Stimulated activated CD8-positive, alpha-beta memory T cell treated with anti-CD3 and anti-CD28 coated beads, Interleukin-4, amount 100 ng/mL, for 48 hours (primary cell): ENCODE measurements at regions not wholly inside any gene's neighbourhood (a gene's known extent, or its start where the extent isn't known, plus 50 kb on each side); places are given as distances from the start of the nearest gene placed in this dataset.

Experiments used
- DNase-seq: peaks from one replicate; pipeline ENCODE4 v3.0.0-alpha.2; 2020

DNA sequence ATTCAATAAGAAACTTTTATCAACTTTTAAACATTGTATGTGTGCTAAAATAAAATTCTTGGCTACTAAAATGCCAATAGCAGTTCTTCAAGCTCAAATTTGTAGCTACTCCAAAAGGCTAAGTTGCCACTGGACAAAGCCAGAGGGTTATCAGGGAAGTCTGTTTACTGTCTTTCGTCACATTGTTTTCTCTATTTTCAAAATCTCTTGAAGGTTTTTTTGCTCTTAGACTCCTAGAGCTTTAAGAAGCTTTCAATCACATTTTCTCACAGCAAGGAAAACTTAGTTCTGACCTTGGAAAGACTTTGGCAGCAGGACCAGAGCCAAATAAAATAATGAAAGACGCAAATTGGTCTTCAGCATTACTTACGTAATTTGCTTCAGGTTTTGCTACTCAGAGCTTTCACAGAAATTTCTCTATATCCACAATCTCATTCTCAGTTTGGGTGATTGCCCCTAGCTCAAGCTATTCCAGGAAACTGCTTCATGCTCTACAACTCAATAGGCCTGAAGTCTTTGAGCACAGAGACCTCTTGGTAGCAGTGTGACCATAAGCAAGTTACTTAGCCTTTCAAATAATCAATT, 257.7 kb downstream of the GABRG2 start:
- no peak for DNase-seq

DNA sequence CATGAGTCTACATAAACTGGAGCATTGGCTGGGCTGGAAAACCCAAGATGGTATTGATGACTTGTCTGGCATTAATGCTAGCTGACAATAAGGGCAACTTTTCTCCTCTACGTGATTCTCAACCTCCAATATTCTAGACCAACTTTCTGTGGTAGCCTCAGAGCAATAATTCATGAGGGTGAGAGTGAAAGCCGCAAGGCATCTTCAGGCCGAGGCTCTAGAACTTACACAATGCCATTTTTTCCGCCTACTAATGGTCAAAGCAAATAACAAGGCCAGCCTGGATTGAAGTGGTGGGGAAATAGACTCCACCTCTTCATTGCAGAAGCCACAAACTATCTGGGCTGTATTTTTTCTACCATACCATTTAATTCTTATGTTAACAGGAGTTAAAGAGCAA, 267.4 kb downstream of the GABRG2 start:
- DNase-seq: no peak

DNA sequence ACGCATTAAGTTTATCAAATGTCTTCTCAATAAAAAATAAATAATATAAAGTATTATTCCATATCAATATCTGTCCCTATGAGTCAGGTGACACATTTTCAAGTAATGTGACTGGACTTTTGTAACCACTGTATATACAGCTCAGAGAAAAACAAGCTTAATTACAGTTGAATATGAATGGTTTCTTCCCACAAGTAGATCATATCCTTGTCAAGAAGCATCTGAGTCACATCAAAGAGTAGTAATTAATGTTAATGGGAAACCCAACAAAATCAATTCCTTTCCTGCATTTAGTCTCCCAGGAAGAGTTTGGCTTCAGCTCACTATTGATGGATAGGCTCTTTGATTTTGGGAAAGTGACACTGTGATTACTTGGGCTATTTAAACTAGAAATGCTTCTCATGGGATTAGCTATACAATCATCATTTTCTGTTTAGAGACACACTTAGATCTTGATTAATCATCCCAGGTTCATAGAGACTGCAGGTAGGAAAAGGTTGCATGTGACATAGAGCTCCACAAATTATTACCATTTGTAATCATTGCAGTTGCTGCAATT, 292.9 kb downstream of the GABRG2 start:
- DNase-seq: no peak

DNA sequence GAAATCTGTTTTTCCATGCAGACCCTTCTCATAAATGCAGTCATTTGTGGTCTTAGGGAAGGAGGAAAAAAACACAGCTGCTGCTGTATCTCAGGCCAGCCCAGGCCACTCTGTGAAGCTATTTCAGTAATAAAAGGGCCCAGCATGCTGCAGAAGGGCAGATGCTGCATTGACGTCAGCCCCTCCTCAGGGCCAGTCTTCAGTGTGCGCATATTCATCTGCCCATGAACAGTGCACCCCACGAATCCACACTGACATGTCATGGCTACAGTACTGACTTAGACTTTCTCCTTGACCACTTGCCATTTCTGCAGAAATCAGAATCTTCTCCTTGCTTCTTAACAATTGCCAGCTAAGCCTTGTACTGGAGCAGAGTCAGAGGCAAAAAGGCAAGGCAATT, 304.7 kb downstream of the GABRG2 start:
- no peak for DNase-seq

DNA sequence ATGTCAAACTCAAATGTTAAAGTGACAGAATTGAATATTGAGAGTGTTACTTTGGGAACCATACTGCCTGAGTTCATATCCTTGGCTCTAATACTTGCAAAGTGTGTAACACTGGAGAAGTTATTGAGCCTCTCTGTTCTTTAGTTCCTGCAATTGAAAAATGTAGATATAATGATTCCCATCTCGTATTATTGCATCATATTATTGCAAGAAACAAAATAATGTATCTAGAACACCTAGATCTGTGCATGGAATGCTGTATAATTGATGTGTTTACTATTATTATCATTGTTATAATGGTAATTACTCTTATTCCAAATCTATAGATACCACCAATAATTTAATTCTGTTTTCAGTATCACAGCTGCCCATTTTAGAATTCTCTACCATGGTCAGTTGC, 310.3 kb downstream of the GABRG2 start:
- DNase-seq: no peak

DNA sequence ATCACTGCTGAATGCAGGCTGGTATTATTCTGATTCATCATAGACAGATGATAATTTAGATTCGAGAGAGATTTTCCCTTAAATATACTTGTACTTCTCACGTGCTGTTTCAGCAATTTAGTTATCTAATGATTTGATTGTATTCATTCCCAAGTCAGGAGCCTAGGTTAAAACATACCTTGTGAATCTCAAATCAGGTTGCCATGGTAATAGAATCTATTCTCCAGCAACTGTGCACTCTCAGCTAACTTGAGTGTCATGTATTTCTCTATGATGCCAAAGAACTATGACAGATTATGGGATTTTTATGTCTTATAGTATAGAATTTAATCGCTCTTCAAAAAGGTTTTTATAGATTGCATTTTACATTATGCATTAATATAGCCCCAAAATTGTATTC, 315.3 kb downstream of the GABRG2 start:
- DNase-seq: no peak

DNA sequence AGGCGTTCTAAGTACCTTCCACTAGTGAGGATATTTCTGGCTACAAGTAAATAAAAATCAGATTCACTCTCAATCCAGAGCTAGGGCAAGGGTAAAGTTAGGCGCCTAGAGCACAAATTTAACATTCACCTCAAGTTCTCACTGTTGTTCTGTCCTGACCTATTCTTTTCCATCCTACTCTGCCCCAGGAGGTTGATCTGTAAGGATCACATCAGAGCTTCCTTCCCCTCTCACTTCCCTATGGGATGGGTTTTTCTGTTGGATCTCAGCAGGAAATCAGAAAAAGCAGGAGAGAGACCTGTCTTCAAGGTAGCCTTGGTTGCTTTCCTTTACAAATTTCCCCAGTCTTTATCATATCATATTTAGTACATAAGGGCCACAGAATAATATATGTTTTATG, 316.7 kb downstream of the GABRG2 start:
- DNase-seq: no peak

DNA sequence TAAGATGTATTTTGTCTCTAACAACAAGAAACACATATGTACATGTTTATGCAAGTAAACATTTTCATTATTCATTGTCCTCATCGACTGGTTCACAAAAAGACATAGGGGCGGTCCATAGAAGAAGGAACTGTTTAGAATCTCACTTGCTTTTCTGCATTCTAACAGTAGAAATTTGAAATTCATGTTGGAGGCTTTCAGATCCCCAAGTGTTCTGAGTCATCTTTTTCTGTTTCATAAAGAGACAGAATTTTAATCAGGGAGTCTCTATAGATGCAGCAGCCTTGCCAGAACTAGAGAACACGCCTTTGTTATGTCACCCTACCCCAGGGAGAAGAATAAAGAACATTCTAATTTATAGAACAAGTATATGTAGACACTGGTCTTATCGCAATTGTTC, 324.3 kb downstream of the GABRG2 start:
- DNase-seq: no peak

DNA sequence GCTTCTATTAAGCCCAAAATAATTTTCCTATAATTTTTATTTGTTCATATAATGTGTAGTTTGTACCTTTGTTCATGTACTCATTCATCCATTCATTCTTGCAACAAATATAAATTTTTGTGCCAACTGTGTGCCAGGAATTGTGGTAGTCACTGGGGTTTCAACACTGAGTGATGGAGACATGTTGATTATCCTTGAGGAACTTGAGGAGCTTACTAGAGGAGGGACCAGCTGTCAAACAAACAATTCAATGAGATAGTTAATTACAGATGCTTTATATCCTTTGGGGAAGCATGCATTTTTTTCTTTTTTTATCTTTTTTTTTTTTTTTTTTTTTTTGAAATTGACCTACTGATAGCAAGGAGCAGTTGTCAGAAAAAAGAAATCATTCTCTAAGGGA, 324.8 kb downstream of the GABRG2 start:
- no peak for DNase-seq

DNA sequence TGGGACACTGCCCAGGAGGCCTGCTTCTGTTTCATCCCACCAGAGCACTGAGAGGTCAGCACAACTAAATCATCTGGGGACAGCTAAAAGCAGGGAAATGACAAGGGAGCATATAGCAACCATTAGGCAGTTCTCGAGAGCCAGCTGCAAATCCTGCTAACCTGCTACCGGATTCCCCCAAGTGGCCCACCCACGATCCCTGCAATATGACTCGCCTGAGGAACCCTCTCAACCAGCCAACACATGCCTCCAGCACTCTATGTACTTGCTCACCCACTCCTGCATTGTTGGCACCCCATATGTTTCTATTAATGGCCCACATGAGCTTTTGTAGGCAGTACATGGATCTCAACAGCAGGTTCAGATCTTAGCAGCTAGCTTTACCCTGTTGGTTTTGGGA, 326.0 kb downstream of the GABRG2 start:
- no peak for DNase-seq

DNA sequence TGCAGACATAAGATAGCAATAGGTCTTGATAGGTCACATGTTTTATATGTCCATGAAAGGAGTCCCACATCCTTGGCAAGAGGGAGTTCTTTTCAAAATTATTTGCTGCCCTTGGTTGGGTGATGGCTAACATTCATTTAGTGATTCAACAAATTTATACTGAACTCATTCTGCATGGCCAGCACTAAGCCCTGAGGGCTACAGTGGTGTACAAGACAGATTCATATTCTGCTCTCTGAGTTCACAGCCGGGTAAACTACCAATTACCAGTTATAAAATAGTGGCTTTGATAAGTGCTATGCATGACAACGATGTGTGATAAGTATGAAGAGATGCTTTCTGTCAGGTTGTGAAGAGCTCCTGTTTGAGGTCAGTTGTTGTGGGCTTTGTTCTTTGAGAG, 340.0 kb downstream of the GABRG2 start:
- no peak for DNase-seq

DNA sequence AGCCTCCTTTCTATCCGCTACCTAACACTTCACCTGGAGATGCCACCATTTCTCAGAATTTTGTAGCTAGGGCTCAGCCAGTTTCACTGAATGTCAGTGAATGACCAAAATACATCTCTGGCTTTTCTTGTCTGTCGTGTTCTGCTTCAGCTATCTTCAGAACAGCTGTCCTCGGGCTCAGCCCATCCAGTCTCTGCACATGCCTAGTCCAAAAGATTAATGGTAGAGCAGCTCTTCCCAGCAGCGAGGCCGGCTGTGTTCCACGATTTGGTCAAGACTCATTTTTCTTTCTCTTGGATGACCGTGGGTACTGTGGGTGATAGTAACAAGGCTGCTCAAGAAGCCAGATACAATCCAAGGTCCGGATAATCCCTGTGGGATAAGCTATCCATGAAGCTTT, 342.8 kb downstream of the GABRG2 start:
- no peak for DNase-seq

DNA sequence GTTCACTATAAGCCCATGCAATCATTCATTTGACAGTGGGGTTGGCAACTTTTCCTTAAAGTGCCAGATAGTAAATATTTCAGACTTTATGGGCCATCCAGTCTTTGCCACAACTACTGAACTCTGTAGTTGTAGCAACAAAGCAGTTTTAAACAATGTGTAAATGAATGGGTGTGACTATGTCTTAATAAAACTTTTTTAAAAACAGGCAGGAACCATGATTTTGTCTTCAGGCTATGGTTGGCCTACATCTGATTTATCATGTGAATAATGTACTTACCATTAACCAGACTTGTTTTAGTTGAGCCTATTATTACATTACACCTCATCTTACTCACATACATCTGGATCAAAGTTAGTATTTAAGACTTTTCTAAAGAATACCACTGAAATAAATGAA, 361.6 kb downstream of the GABRG2 start:
- DNase-seq: no peak

DNA sequence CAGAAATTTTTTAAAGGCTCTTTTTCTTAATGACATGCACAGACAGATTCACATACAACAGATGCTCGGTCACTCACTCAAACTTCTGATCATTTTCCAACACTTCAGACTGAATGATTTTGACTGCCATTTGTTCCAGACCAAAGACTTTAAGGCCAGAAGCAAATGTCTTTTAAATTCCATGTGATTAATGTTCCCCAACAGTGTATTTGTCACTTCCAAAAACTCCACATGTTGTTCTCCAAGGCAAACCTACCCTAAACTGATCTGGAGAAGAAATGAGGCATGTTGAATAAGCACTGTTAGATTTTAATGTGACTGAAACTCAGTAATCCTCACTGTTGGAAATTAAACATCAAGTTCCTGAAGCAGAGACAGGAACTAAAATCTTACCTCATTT, 366.7 kb downstream of the GABRG2 start:
- DNase-seq: no peak

DNA sequence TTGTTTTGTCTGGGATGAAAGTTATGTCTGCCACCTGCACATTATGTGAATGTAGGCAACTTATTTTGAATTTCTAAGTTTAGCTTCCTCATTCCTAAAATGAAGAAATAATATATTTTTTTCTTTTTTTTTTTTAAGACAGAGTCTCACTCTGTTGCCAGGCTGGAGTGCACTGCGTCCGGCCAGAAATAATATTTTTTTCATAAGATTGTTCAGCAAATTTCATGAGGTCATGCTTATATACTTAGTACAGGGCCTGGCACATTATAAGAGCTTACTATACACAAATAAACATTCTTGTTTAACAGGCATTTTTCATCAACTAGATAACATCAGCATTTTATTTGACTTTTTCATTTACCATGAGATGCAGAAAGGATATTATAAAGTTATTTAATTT, 368.5 kb downstream of the GABRG2 start:
- DNase-seq: no peak

DNA sequence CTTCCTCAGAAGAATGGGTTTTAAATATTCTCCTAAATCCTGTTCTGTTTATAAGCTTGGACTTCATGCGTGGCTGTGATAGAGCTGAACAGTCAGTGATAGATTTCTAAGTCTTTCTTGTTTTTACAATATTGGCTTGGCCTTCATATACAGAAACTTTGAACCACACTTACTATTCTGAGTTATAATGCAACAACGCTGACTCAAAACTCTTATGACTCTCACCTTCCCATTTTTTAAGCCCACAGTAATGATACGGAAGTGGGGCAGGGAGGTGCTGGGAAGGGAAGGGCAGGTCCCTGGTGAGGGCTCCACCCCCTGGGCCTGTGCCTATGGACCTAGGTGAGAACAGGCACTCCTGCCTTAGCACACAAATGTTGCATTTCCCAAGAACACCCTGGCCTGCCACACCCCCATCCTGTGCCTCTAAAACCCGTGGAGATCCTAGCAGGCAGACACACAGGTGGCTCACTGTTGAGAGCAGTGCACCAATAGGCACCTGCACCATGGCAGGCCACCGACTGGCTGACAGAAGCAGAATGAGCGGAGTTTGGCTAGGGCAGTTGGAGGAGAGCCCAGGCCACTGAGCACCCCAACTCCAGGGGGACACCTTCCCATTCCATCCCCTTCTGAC, 376.7 kb downstream of the GABRG2 start:
- no peak for DNase-seq

DNA sequence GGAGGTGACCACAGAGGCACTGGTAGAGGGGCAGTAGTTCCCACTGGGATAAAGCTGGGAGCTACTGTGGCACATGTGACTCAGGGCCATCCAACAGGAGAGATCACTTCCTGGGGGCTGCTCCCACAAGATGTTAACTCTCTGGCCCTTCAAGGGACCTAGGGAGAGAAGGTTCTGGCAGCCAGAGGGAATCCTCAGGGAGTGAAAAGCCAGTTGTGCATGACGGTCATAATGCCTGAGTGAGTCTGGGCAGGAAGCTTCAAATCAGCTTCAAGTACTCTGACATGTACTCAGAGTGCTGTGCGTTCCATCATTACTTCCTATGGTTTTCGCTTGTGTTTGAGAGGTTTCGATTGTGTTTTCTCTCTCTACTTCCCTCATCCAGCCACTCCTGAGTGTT, 388.5 kb downstream of the GABRG2 start:
- DNase-seq: no peak

DNA sequence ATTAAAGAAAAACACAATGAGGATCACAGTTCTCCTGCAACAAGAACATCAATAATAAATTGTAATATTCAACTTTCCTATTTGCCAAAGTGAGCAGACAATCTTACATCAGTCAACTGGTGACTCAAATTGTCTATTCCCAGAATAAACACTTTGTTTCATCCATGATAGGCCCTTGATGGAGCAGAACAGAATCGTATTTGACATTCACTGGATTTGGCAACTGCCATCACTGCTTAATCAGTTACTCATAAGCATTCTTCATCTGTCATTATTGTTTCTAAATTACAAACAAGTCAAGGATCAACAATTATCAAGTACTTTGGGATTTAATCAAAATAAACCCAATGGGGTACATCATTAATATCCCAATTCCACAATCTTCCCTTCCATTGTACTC, 398.4 kb downstream of the GABRG2 start:
- DNase-seq: no peak

DNA sequence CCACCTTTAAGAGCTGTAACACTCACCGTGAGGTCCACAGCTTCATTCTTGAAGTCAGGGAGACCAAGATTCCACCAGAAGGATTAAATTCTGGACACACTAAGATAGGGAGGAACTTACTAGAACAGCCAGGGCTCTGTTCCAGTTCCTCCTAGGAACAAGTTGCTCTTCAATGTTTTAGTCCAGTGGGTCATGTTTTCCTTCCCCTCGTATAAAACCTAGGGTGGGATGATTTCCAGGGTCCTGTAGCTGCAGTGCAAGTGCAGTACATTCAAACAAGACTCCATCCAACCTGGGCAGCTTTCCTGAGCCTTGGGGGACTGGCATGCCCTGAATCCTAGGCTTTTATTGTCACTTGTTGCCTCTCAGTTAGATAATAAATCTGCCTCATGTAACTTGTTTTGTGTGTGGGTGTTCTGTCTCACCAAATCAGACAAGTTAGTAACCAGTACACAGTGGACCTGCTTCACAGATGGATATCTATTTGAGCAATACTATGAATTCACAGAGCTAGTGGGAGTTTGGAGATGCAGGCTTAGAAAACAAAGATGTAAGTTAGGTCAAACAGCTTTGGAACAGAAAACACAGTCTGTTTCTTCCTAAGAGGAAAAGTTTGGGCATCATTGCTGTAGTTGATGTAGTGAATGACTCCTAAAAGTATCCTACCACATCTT, 405.6 kb downstream of the GABRG2 start:
- DNase-seq: no peak

DNA sequence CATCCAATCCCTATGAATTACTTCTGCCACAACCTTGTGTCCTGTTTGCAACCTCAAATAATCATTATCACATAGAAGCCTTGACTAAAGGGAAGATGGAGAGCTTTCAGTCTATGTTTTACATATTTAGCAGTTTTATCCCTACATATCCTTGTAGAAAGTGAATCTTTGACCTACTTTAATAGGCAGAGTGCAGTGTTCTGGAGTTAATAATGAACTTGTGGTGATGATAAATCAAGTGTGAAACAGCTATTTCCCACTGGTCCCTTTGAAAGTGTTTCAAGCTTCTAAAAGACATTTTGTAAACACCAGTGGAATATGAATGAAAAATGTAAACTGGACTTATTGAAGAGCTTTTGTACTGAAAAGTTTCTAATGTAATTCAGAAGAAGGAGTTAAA, 406.7 kb downstream of the GABRG2 start:
- DNase-seq: no peak

DNA sequence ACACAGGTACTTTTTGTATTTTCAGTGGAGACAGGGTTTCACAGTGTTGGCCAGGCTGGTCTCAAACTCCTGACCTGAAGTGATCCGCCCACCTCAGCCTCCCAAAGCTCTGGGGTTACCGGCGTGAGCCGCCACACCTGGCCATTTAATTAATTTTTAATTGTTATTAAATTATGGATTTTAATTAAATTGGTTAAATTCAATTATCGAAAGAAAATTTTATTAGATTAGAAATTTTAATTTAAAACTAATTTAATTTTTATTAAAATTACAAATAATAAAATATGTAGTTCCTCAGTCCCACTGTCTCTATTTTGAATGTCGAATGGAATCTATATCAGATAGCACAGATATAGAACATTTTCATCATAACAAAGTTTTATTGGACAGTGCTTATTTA, 416.5 kb downstream of the GABRG2 start:
- no peak for DNase-seq

DNA sequence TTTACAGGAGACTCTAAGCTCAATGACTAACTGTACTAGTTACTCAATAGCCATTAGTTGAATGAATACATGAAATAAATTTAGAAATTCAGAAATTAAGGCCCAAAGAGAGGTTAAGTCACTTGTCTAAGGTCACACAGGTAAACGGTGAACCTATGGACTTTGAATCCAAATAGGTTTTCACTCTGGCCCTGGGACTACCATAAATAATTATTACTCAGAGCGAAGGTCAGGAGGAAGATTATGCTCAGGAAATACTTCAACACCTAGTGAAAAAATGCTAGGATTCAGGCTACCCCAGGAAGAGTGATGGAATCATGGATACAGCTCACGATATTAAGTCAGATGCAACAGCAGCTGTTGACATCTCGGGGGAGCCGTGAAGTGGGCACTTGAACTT, 417.4 kb downstream of the GABRG2 start:
- DNase-seq: no peak

DNA sequence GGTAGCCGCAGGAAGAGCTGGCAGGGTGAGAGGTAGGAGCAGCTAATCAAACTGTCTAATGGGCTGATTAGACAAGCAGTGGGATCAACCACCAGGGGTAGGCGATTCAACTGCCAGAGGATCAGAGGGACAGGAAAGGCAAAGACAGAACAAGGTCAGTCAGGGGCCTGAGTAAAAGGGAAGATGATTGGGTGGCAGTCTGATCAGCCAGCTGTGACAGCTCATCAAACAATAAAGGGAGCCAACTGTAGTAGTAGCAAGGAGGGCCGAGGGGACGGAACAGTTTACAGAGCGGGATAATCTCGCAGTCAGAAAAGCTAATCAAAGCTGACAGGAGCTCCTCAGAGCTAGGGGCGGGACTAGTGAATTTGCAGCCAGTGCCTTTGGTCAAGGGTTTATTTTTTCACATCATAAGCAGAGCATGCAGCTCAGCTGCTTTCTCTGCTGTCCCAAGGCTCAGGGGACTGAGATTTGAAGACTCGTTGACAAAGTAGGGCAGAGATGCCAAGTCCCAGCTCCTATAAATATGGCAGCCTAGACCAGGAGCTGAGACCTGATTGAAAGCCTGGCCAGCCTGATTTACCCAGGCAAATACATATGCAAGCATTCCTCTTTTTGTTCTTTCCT, 418.2 kb downstream of the GABRG2 start:
- DNase-seq: no peak
